22Rv1 (cell line): ENCODE measurements at regions not wholly inside any gene's neighbourhood (a gene's known extent, or its start where the extent isn't known, plus 50 kb on each side); places are given as distances from the start of the nearest gene placed in this dataset.

Source experiments
- ZFX ChIP-seq: fragments of 450-650 bp; IDR thresholded peaks from 2 replicates; pipeline ENCODE4 v1.6.1; 2017; ENCODE audit warnings: antibody characterized with exemption, borderline replicate concordance
- TF ChIP-seq, protein P1 (sequence below): fragments of 450-650 bp; IDR thresholded peaks from 2 replicates; pipeline ENCODE4 v1.5.1; 2017; ENCODE audit warnings: mild to moderate bottlenecking

GRCh38 chr18:78101091-78101490 lies 851.4 kb downstream of the GALR1 start:
- TF ChIP-seq, protein P1, sequence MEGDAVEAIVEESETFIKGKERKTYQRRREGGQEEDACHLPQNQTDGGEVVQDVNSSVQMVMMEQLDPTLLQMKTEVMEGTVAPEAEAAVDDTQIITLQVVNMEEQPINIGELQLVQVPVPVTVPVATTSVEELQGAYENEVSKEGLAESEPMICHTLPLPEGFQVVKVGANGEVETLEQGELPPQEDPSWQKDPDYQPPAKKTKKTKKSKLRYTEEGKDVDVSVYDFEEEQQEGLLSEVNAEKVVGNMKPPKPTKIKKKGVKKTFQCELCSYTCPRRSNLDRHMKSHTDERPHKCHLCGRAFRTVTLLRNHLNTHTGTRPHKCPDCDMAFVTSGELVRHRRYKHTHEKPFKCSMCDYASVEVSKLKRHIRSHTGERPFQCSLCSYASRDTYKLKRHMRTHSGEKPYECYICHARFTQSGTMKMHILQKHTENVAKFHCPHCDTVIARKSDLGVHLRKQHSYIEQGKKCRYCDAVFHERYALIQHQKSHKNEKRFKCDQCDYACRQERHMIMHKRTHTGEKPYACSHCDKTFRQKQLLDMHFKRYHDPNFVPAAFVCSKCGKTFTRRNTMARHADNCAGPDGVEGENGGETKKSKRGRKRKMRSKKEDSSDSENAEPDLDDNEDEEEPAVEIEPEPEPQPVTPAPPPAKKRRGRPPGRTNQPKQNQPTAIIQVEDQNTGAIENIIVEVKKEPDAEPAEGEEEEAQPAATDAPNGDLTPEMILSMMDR, result no peak
- TF ChIP-seq ZFX, result no peak
